ENCODE measurements at regions not wholly inside any gene's neighbourhood (a gene's known extent, or its start where the extent isn't known, plus 50 kb on each side); places are given as distances from the start of the nearest gene placed in this dataset.
"Not testable (repeated sequence)": the region's sequence is repeated elsewhere in the genome, so short reads cannot be mapped to it uniquely, and the experiment has no call there.

GRCh38 chr11:24264868-24265267 lies 232.0 kb upstream of the LUZP2 start:
- Histone ChIP-seq H3K27me3 (replicated peaks; ENCODE audit: insufficient read depth, low read length) (no peaks in the 10 kb centered on the region), H3F3A (ENCODE audit: insufficient read depth, low read length) (no peaks in the 10 kb centered on the region), H4K20me1 (ENCODE audit: insufficient read depth, low read length) (no peaks in the 10 kb centered on the region), H3K9me3 (replicated peaks; ENCODE audit: insufficient read depth, low read length) (no peaks in the 10 kb centered on the region), H3K27ac (ENCODE audit: low read length) (no peak overlapping the region), H3K4me2 (ENCODE audit: low read depth, low read length) (no peak overlapping the region), H3K79me2 (ENCODE audit: low read length) (no peaks in the 10 kb centered on the region), H2AFZ (ENCODE audit: low read length) (no peak overlapping the region), H3K4me3 (ENCODE audit: low read length) (no peak overlapping the region), H3K9ac (ENCODE audit: low read length) (no peak overlapping the region), H3K36me3 (replicated peaks; ENCODE audit: insufficient read depth, low read length) (no peaks in the 10 kb centered on the region), H3K9me2 (replicated peaks; ENCODE audit: insufficient read depth, low read length) (no peaks in the 10 kb centered on the region), H3K4me1 (ENCODE audit: low read length) (no peaks in the 10 kb centered on the region)
- no peak for DNase-seq
- TF ChIP-seq, protein P1, sequence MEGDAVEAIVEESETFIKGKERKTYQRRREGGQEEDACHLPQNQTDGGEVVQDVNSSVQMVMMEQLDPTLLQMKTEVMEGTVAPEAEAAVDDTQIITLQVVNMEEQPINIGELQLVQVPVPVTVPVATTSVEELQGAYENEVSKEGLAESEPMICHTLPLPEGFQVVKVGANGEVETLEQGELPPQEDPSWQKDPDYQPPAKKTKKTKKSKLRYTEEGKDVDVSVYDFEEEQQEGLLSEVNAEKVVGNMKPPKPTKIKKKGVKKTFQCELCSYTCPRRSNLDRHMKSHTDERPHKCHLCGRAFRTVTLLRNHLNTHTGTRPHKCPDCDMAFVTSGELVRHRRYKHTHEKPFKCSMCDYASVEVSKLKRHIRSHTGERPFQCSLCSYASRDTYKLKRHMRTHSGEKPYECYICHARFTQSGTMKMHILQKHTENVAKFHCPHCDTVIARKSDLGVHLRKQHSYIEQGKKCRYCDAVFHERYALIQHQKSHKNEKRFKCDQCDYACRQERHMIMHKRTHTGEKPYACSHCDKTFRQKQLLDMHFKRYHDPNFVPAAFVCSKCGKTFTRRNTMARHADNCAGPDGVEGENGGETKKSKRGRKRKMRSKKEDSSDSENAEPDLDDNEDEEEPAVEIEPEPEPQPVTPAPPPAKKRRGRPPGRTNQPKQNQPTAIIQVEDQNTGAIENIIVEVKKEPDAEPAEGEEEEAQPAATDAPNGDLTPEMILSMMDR (IDR thresholded peaks at IDR 0.05; ENCODE audit: low read length), result no peak
- TF ChIP-seq EZH2phosphoT487 (IDR thresholded peaks at IDR 0.05; ENCODE audit: low read length) (no peak), EZH2 (optimal IDR thresholded peaks at IDR 0.05; ENCODE audit: low read depth, low read length) (no peak)

DNA sequence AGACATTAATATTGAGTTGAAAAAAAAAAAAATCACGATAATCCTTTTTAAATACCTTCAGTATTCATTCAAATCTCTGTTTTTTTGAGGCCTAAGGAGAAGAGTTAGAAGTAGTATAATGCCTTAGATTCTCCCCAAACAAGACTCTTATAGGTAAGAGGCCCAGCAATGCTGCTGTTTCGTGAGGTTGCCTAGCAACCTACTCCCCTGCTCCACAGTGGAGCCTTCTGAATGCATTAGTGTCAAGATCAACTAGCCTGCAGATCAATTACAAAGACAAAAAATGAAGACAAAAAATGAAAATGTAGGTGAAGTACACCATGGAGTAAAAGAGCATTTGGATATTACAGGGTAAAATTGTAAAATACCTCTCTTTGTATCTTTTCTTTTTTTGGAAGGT lies 229.8 kb upstream of the LUZP2 start:
- Histone ChIP-seq H3K27ac (ENCODE audit: low read length) (no peak overlapping the region), H3K9me2 (replicated peaks; ENCODE audit: insufficient read depth, low read length) (no peaks in the 10 kb centered on the region), H4K20me1 (ENCODE audit: insufficient read depth, low read length) (no peaks in the 10 kb centered on the region), H3K36me3 (replicated peaks; ENCODE audit: insufficient read depth, low read length) (no peaks in the 10 kb centered on the region), H3K79me2 (ENCODE audit: low read length) (no peaks in the 10 kb centered on the region), H3K9me3 (replicated peaks; ENCODE audit: insufficient read depth, low read length) (no peaks in the 10 kb centered on the region), H3F3A (ENCODE audit: insufficient read depth, low read length) (no peaks in the 10 kb centered on the region), H3K27me3 (replicated peaks; ENCODE audit: insufficient read depth, low read length) (no peaks in the 10 kb centered on the region), H3K4me3 (ENCODE audit: low read length) (no peak overlapping the region), H3K4me1 (ENCODE audit: low read length) (no peaks in the 10 kb centered on the region), H2AFZ (ENCODE audit: low read length) (no peak overlapping the region), H3K4me2 (ENCODE audit: low read depth, low read length) (no peak overlapping the region), H3K9ac (ENCODE audit: low read length) (no peak overlapping the region)
- no peak for DNase-seq
- TF ChIP-seq EZH2 (optimal IDR thresholded peaks at IDR 0.05; ENCODE audit: low read depth, low read length) (no peak), EZH2phosphoT487 (IDR thresholded peaks at IDR 0.05; ENCODE audit: low read length) (no peak)
- TF ChIP-seq, protein P1 (IDR thresholded peaks at IDR 0.05; ENCODE audit: low read length), result no peak

- Histone ChIP-seq H3K36me3 (replicated peaks; ENCODE audit: insufficient read depth, low read length) (no peaks in the 10 kb centered on the region), H3K9me3 (replicated peaks; ENCODE audit: insufficient read depth, low read length) (no peaks in the 10 kb centered on the region), H3K9ac (ENCODE audit: low read length) (no peak overlapping the region), H3K9me2 (replicated peaks; ENCODE audit: insufficient read depth, low read length) (no peaks in the 10 kb centered on the region), H4K20me1 (ENCODE audit: insufficient read depth, low read length) (no peaks in the 10 kb centered on the region), H3K27ac (ENCODE audit: low read length) (no peak overlapping the region), H3K79me2 (ENCODE audit: low read length) (no peaks in the 10 kb centered on the region), H3K4me3 (ENCODE audit: low read length) (no peak overlapping the region), H2AFZ (ENCODE audit: low read length) (no peak overlapping the region), H3K4me1 (ENCODE audit: low read length) (no peaks in the 10 kb centered on the region), H3F3A (ENCODE audit: insufficient read depth, low read length) (no peaks in the 10 kb centered on the region), H3K27me3 (replicated peaks; ENCODE audit: insufficient read depth, low read length) (no peaks in the 10 kb centered on the region), H3K4me2 (ENCODE audit: low read depth, low read length) (no peak overlapping the region)
- TF ChIP-seq EZH2phosphoT487 (IDR thresholded peaks at IDR 0.05; ENCODE audit: low read length) (no peak), EZH2 (optimal IDR thresholded peaks at IDR 0.05; ENCODE audit: low read depth, low read length) (no peak)
- TF ChIP-seq, protein P1 (IDR thresholded peaks at IDR 0.05; ENCODE audit: low read length), result no peak
- no peak for DNase-seq
These were observed 225.1 kb upstream of the LUZP2 start for GRCh38 chr11:24271798-24272197.

GRCh38 chr11:24274214-24274781 lies 222.6 kb upstream of the LUZP2 start:
- H3K36me3 ChIP-seq (replicated peaks; ENCODE audit: insufficient read depth, low read length); H3K9me2 ChIP-seq (replicated peaks; ENCODE audit: insufficient read depth, low read length); DNase-seq; H3K79me2 ChIP-seq (ENCODE audit: low read length); H4K20me1 ChIP-seq (ENCODE audit: insufficient read depth, low read length); H3K9me3 ChIP-seq (replicated peaks; ENCODE audit: insufficient read depth, low read length); H3K9ac ChIP-seq (ENCODE audit: low read length); H3K4me1 ChIP-seq (ENCODE audit: low read length); H3K27ac ChIP-seq (ENCODE audit: low read length); H3K27me3 ChIP-seq (replicated peaks; ENCODE audit: insufficient read depth, low read length); H3F3A ChIP-seq (ENCODE audit: insufficient read depth, low read length); H3K4me3 ChIP-seq (ENCODE audit: low read length); H2AFZ ChIP-seq (ENCODE audit: low read length); H3K4me2 ChIP-seq (ENCODE audit: low read depth, low read length): not testable (repeated sequence)

All from MM.1S (cell line).